Tibial artery (tissue), 4 donors: ENCODE measurements at regions not wholly inside any gene's neighbourhood (a gene's known extent, or its start where the extent isn't known, plus 50 kb on each side); places are given as distances from the start of the nearest gene placed in this dataset.

ENCODE experiments used
- DNase-seq, 2 donors: peaks; one replicate each; pipeline ENCODE4 v3.0.0-alpha.2; 2019
- H3K27ac ChIP-seq, 2 donors: fragments of 200-600 bp; sonication (generic) in 1 of 2; 1 replicate in 1 of 2; 2 replicates in 1 of 2; pipeline ENCODE4 v1.5.1; 2018 to 2019; ENCODE audit warnings: mild to moderate bottlenecking in 1 of 2
- H3K27me3 ChIP-seq, 2 donors: fragments of 200-600 bp; sonication (generic) in 1 of 2; one replicate each; pipeline versions ENCODE4 v1.5.1 to v1.6.0; 2016 to 2019
- H3K36me3 ChIP-seq, 3 donors: fragments of 200-600 bp; sonication (generic) in 2 of 3; one replicate each; pipeline ENCODE4 v1.5.1; 2016 to 2019; ENCODE audit warnings: mild to moderate bottlenecking in 2 of 3
- H3K4me1 ChIP-seq, 4 donors: fragments of 200-600 bp; sonication (generic) in 2 of 4; 1 replicate in 3 of 4; 2 replicates in 1 of 4; pipeline ENCODE4 v1.5.1; 2016 to 2019
- H3K4me3 ChIP-seq, 2 donors: fragments of 200-600 bp; sonication (generic) in 1 of 2; 1 replicate in 1 of 2; 2 replicates in 1 of 2; pipeline ENCODE4 v1.5.1; 2018 to 2019; ENCODE audit warnings: mild to moderate bottlenecking in 2 of 2
- H3K9me3 ChIP-seq, 3 donors: fragments of 200-600 bp; sonication (generic) in 1 of 3; one replicate each; pipeline ENCODE4 v1.5.1; 2016 to 2019
- CTCF ChIP-seq, 2 experiments: fragments of 200-600 bp in 1 of 2; fragments of 450-650 bp in 1 of 2; IDR thresholded peaks; one replicate each; pipeline ENCODE4 v1.5.1; 2017 to 2019; ENCODE audit warnings: antibody characterized with exemption in 2 of 2, mild to moderate bottlenecking in 1 of 2, moderate library complexity in 1 of 2
- intact Hi-C: fragments of 100-400 bp; cut with DNase I; formaldehyde crosslinking; loops from one replicate; pipeline ENCODE4 v1.15.0; 2023; ENCODE audit warnings: low total_unique reads

GRCh38 chr1:164466429-164466828, 92.6 kb upstream of the PBX1 start:
- intact Hi-C loops = no loop called here
- TF ChIP-seq CTCF (IDR thresholded peaks at IDR 0.05) = no peak

GRCh38 chr1:164470996-164471395, 88.0 kb upstream of the PBX1 start:
- Histone ChIP-seq H3K27me3 (no peaks in the 10 kb centered on the region), H3K27ac (no peak overlapping the region), H3K36me3 (no peaks in the 10 kb centered on the region), H3K9me3 (no peaks in the 10 kb centered on the region), H3K4me3 (no peak overlapping the region), H3K4me1 (no peaks in the 10 kb centered on the region)
- TF ChIP-seq CTCF (IDR thresholded peaks at IDR 0.05) = no peak
- intact Hi-C loops = no loop called here
- DNase-seq = no peak

More at GRCh38 chr1:164466429-164466828, 92.6 kb upstream of the PBX1 start:
- Histone ChIP-seq H3K36me3 (no peaks in the 10 kb centered on the region), H3K9me3 (no peaks in the 10 kb centered on the region), H3K27me3 (no peaks in the 10 kb centered on the region), H3K4me3 (no peak overlapping the region), H3K4me1 (no peaks in the 10 kb centered on the region), H3K27ac (no peak overlapping the region)
- no peak for DNase-seq

GRCh38 chr1:164472841-164473240, 86.1 kb upstream of the PBX1 start:
- no peak overlapping the region for H3K27ac ChIP-seq
- DNase-seq = no peak
- H3K27me3 ChIP-seq = no peaks in the 10 kb centered on the region
- TF ChIP-seq CTCF (IDR thresholded peaks at IDR 0.05) = no peak
- H3K9me3 ChIP-seq = no peaks in the 10 kb centered on the region
- intact Hi-C loops = no loop called here
- no peaks in the 10 kb centered on the region for H3K36me3 ChIP-seq
- H3K4me3 ChIP-seq = no peak overlapping the region
- H3K4me1 ChIP-seq = no peaks in the 10 kb centered on the region

- TF ChIP-seq CTCF (IDR thresholded peaks at IDR 0.05) = no peak
- intact Hi-C loops = no loop called here
- Histone ChIP-seq H3K4me3 (no peak overlapping the region), H3K27me3 (no peaks in the 10 kb centered on the region), H3K27ac (no peak overlapping the region), H3K4me1 (no peaks in the 10 kb centered on the region), H3K9me3 (no peaks in the 10 kb centered on the region), H3K36me3 (no peaks in the 10 kb centered on the region)
- no peak for DNase-seq
These were observed 85.4 kb upstream of the PBX1 start for GRCh38 chr1:164473544-164473943.

GRCh38 chr1:164475834-164476233, 83.2 kb upstream of the PBX1 start:
- H3K27me3 ChIP-seq = no peaks in the 10 kb centered on the region
- no peak overlapping the region for H3K27ac ChIP-seq
- no peak overlapping the region for H3K4me3 ChIP-seq
- no peaks in the 10 kb centered on the region for H3K36me3 ChIP-seq
- intact Hi-C loops = no loop called here
- no peak for DNase-seq
- no peaks in the 10 kb centered on the region for H3K4me1 ChIP-seq
- no peaks in the 10 kb centered on the region for H3K9me3 ChIP-seq
- no peak for TF ChIP-seq CTCF (IDR thresholded peaks at IDR 0.05)

GRCh38 chr1:164477343-164477742, 81.6 kb upstream of the PBX1 start:
- DNase-seq = no peak
- no peak for TF ChIP-seq CTCF (IDR thresholded peaks at IDR 0.05)
- H3K9me3 ChIP-seq = no peaks in the 10 kb centered on the region
- H3K27me3 ChIP-seq = no peaks in the 10 kb centered on the region
- intact Hi-C loops = no loop called here
- no peaks in the 10 kb centered on the region for H3K36me3 ChIP-seq
- no peaks in the 10 kb centered on the region for H3K4me1 ChIP-seq
- H3K4me3 ChIP-seq = no peak overlapping the region
- no peak overlapping the region for H3K27ac ChIP-seq
